ENCODE measurements at regions not wholly inside any gene's neighbourhood (a gene's known extent, or its start where the extent isn't known, plus 50 kb on each side); places are given as distances from the start of the nearest gene placed in this dataset.
"Not testable (repeated sequence)": the region's sequence is repeated elsewhere in the genome, so short reads cannot be mapped to it uniquely, and the experiment has no call there.

DNA sequence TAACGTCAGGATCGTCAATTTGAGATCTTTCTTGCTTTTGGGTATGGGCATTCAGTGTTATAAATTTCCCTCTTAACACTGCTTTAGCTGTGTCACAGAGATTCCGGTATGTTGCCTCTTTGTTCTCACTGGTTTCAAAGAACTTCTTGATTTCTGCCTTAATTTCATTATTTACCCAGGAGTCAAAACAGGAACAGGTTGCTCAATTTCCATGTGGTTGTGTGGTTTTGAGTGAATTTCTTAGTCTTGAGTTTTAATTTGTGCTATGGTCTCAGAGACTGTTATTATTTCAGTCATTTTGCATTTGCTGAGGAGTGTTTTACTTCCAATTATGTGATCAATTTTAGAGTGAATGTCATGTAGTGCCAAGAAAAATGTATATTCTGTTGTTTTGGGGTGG, 153.1 kb downstream of the PCDH17 start:
- no peak for DNase-seq

DNA sequence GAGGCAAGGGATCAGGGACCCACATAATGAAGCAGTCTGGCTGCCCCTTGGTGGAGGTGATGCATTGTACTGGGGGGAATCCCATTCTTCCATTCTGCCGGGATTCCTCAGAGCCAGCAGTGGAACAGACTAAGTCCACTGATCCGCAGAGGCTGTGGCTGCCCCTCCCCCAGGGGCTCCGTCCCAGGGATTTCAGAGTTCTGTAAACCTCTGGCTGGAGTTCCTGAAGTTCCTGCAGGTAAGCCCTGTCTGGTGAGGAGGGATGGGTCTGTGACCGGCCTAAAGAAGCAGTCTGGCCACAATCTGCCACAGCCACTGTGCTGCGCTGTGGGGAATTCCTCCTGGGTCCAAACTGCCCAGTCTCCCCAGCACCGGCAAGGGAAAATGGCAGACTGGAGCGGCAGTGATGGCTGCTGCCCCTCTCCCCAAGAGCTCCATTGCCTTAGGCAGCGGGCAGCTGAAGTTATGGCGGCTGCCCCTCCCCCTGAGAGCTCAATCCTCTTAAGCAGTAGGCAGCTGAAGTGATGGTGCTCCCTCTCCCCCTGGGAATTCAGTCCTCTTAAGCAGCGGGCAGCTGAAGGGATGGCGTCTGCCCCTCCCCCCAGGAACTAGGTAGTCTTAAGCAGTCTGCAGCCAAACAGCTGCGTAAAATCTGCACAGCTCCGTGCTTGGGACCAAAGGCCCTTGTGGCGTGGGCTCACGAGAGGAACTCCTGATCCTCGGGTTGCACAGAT, 155.7 kb downstream of the PCDH17 start:
- no peak for DNase-seq

DNA sequence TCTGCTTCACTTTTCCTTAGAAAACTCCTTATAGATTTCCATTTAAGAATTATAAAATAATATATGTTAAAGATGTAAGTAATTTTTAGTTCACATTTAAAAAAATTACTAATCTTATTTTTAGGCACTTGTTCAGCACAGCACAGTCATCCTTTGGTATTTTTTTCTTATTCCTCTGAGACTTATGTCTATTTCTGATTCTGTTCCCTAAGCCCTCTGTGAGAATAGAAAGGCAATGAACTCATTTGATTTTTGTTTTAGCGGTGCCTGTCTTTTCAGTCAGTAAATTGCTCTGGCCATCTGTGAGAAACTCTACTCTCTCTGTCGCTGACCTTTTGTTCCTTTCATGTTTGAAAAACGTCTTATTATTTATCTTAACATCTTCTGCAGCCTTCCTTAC, 168.1 kb downstream of the PCDH17 start:
- no peak for DNase-seq

DNA sequence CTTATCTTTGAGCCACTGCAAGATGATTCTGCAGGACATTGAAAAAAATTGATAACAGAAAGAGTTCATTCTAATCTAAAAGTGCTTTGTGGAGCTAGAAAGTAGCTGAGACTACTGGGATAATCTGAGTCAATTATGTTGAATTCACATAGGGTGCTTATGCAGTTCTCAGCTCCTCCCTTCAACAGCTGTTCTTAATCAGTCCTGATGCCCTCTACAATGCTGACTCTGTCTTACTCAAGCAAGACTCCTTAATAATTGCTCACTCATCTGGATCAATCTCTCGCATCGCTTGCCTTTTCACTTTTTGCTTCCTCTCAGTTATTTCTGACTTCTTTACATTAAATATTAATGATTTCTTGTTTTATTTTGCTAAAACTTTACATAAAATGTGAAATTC, 182.1 kb downstream of the PCDH17 start:
- DNase-seq, result no peak

DNA sequence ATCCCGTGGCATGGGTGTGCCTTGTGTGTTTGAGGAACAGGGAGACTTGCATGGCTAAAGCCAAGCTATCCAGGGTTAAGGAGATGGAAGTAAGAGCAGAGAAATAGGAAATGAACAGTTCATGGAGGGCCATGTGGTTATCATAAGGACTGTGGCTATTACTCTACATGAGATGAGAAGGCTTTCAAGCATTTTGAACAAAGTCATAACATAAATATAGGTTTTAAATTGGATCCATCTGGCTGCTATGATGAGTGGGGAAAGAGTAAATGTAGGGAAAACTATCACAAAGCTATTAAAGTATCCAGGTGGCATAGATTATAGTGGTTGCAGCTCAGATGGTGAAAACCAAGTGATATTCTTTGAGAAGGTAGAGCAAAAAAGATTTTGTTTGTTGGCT, 184.1 kb downstream of the PCDH17 start:
- DNase-seq, result no peak

DNA sequence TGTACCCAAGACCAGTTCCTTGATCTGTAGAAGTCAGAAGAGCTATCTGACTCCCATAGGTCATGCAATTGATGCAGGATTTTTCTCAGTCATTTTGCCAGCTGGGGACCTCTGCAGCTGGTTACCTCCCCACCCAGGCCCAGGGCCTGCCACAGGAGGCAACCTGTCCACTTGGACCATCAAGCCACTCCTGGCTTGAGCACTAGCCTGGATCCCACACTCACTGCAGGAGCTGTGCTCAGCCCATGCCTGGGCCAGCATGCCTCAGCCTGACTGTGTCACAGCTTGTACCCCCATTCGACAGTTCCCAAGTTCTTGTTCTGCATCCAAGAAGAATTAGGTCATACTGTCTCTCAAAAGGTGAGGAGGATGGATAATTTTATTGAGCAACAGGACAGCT, 189.4 kb downstream of the PCDH17 start:
- no peak for DNase-seq

DNA sequence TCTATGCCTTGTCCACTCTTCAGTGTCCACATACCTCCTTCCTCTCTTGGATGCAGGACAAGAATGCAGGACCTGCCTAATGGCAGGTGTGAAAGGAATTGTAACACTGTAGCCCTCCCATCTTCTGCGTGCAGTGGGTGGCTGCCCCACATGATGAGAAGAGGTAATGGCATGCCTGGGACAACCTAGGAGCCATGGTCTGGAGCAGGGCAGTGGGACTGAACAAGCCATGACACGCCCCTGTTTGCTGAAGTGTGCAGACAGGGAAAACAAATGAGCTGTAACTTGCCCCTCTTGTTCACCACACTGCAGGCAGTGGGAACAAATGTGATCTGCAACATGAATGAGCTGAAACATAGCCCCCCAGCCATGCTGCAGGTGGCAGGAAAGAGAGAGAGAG, 192.2 kb downstream of the PCDH17 start:
- DNase-seq, result no peak

DNA sequence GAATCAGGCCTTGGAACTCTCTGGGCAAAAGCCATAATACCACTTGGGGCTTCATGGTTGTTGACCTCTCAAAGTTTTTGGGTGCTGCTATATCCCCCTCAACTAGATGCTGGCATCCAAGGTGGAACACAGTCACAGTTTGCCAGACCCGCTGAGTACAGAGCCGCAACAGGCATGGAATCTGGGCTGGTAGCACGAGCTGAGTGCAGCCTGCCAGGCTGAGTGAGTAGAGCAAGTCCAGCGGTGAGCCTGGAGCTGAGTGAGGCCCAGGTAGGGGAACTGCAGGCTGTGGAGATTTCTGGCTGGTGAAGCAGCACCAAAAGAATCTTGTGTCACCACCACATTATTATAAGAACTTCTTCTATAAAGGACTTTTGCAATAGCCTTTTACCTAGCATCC, 192.6 kb downstream of the PCDH17 start:
- DNase-seq, result no peak

DNA sequence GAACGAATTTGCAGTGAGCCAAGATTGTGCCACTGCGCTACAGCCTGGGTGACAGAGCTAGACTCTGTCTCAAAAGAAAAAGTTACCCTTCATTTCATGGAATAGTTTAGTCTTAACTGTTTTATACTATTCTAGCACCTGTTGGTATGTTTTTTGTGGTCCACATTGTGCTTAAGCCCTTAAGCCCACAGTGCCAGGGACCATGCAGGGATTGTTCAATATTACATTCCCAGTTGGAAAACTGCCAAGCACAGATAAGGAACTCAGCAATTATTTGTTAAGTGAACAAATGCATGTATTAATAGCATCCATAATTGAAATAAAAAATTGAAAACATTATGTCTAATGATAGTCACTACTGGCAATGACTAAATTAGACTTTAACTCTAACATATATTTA, 193.5 kb downstream of the PCDH17 start:
- DNase-seq, result no peak

DNA sequence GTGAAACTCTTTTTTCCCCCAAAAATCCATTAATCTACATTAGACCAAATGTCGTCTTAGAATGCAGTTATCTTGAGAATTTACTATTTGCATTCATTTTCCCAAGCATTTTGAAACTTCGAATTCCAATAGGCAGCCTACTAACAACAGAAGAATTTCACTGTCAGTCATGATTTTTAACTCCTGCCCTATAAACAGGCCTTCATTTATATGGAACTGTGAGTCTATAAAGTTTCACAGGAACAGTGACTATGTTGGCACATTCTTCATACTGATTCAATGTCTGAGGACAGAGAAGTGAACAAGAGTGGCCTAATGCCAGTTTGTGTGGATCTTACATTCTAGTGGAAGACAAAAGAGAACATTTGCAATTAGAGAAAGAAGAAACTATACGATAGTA, 198.0 kb downstream of the PCDH17 start:
- no peak for DNase-seq

DNA sequence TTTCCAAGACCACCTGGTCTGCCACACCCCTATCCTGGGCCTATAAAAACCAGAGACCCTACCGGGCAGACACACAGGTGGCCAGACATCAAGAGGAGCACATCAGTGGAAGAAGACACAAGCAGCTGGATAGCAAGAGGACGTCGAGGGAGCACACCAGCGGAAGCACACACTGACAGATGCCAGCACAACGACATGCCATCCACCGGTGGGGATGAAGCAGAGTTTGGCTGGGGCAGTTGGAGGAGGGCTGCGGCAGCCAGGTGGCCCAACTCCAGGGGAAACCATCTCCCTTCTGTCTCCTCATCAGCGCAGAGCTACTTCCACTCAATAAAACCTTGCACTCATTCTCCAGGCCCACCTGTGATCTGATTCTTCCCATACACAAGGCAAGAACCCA, 200.6 kb downstream of the PCDH17 start:
- no peak for DNase-seq

DNA sequence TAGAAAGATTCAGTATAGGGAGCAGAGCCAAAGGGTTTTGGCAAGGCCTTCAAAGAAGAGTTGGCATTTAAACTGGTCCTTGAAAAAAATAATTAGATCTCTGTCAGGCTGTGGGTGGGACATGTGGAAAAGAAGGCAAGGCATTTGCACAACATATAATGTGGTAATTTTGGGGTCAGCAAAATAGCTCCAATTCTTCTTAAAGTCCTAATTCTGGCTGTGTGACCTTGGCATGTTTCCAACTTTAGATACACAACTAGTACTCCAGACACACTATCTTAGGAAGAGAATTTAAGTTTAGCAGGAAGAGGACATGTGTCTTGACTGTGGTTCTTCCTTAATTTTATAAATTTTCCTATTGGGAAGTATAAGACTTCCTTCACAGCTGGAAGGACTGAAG, 206.3 kb downstream of the PCDH17 start:
- DNase-seq, result no peak

DNA sequence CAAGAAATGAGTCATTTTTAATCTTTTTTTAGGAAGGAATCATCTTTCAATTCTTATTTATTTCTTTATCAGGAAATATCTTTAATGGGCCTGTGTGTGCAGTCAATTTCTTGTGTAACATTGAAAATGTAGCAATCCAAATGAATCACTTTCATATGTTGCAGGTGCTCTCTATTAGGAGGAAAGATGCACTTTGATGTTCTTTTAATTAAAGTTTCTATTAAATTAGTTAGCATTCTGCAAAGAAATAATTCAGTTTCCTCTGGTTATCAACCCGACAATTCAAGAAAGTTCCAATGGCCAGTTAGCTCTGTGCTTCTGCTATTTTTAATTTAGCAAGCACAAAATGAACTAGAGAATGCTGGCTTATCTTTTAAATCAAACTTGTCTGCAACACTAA, 212.0 kb downstream of the PCDH17 start:
- DNase-seq, result no peak

DNA sequence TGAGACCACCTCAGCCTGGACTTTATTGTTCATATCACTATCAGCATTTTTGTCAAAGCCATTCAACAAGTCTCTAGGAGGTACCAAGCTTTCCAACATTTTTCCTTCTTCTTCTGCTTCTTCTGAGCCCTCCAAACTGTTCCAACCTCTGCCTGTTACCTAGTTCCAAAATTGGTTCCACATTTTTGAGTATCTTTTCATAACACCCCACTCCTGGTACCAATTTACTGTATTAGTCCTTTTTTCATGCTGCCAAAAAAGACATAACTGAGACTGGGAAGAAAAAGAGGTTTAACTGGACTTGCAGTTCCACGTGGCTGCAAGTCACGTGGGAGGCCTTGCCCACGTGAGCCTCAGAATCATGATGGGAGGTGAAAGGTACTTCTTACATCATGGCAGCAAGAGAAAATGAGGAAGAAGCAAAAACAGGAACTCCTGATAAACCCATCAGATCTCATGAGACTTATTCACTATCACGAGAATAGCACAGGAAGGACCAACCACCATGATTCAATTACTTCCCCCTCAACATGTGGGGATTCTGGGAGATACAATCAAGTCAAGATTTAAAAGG, 215.1 kb downstream of the PCDH17 start:
- no peak for DNase-seq

DNA sequence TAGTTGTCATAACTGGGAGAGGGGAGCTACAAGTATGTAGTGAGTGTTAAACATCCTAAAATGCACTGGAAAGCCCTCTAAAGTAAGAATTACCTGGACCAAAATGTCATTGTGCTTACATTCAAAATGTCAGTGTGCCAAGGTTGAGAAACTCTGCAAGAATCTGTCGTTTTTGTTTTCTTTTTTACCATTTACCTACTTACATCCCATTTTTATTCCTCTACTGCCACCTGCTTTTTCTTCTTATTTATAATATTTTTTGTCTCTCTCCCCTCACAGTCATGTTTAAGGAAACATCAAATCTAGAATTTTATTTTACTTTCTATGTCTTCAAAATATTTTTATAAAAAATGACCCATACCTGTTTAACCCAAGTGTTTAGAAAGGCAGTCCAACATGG, 226.4 kb downstream of the PCDH17 start:
- DNase-seq, result no peak

DNA sequence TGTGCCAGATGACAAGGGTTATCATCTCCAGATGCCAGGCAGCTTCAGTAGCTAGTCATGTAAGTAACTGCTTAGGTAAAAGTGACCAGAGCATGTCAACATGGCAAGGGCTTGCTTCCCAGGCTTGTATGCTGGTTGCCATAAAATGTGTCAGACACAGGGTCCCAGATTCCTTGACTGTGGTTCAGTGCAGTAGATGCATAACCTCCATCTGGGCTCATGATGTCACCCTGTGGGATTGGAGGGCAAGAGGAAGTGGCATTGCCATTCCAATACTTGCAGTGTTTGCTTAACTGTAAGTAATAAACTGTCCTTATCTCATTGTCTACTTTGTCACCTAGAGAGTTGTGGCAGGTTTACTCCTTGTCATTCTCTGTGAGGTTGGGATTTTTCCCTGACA, 226.8 kb downstream of the PCDH17 start:
- no peak for DNase-seq

DNA sequence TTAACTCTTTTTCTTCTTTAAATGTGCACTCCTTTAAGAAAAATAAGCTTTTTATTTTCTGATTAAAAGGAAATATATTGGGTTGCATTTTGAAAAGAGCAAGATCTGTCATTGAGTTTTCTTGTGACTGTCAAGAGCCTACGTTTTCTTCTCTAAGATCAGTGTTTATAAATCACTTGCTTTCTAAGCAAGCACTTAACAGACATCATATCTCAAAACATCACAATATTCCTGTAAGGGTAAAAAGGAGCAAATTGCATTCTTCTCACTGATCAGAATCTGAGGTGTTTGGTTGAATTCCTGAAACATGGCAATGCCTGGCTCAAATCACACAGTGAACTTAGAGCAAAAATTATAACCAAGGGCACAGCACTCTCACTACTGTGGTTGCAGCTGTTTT, 231.3 kb downstream of the PCDH17 start:
- DNase-seq, result no peak

DNA sequence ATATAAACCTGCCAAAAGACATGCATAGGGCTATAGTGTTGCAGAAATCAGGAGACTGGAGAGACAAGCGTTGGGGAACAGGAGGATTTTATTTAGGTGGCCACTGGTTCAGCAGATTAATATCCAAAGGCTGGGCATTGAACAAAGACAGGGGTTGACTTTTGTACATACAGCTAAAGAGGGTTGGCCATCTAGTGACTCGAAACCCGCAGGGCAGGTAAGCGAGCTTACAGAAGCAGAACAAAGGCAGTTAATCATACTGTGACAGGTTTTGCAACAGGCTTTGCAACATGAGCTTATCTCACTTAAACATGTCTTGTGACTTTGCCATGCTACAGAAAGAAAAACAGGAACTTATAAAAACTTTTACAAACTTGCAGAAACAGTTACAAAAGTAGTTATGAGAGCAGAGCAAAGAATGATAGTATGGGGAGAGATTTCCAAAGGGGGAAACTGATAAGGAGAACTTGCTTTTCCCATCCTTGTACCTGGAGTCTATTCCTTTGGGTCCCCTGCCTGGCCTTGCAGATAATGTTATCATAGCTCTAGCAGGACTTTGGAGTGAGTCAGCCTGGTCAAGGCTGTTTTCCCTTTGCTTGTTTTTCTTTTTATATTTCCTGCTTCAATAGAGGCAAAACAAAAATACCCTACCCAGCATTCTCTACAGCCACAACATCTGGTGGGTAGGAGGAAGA, 234.2 kb downstream of the PCDH17 start:
- DNase-seq, result no peak

DNA sequence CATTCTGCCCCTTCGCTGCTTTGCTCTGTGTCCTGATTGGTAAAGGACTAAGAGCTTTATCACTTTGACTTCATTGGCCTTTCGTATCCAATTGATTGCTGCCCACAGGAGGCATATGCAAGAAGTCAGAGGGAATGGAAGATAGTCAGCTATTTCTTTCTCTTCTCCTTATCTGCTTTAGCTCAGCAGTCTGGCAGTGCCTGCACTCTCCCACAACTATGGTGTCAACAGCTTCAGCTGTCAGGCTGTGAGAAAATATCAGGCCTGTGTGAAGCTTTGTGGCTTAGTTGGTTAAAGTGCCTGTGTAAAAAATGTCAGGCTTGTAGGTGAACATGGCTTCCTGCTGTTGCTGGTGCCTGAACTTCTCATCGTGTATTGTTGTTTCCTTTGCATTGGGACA, 243.0 kb downstream of the PCDH17 start:
- DNase-seq, result no peak

DNA sequence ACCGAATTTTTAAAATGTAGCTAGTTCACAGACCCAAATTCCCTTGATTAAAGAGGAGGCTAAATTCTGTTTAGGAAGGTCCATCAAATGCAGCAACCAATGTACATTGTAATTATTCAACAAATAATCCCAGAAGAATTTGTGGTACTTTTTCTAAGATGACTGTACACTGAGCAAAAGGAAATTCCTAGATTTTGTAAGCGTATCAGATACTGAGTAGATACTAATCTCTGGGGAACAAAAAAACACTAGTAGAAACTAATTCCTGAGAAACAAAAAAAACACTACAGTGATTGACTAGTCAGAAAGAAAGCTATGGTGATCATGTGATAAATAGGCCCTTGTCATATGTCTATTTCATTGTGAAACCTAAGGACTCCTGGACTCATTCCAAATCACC, 246.1 kb downstream of the PCDH17 start:
- DNase-seq, result no peak

DNA sequence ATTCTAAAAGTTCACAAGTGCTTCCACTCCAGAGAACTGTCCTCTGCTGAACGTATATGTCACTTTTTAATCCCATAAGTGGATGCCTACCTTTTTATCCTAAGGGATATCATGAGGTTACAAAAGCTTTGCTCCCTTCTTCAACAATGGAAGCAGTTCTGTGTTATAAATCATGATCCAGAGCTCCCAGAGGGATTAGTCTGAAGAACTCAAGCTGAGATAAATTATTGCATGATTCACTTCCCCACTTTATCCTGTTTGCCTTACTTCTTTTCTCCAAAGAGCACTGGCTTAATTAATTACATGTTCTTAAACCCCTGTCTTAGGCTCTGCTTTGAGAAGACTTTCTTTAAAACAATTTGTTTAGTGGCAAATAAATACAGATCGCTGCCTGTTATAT, 246.7 kb downstream of the PCDH17 start:
- DNase-seq, result no peak

DNA sequence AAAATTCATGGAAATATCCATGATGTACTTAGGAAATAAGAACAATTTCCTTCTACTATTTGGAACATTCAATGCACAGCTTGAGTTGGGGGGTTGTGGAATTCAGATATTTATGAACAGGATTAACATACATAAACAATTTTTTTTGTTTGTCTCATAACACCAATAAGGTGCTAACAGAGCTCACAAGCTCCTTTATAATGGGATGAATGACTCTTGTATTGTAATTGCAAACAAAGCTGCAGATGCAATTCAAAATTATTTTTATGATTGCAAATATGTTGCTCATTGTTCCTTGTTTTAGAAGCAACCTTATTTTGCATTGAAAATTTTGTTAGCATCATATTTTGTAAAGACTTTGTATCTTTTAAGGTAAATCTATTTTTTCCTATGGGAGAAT, 265.7 kb downstream of the PCDH17 start:
- DNase-seq, result no peak

DNA sequence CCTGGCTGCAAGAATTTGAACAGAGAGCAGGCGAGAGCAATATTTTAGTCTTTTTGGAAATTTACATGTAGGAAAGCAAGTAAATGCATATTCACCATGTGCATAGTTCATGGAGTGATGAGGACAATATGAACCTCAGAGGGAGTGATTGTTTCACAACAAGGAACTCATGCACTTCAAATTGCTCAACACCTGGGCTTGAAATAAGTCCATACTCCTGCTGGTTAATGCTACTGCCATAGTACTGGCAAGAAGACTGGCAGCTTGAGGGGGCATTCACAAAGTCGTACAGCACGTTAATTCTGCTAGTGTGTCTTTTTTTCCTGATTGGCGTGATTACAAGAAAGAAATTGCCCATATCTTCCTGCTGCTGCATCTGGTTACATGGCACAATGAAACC, 267.6 kb downstream of the PCDH17 start:
- DNase-seq, result no peak

DNA sequence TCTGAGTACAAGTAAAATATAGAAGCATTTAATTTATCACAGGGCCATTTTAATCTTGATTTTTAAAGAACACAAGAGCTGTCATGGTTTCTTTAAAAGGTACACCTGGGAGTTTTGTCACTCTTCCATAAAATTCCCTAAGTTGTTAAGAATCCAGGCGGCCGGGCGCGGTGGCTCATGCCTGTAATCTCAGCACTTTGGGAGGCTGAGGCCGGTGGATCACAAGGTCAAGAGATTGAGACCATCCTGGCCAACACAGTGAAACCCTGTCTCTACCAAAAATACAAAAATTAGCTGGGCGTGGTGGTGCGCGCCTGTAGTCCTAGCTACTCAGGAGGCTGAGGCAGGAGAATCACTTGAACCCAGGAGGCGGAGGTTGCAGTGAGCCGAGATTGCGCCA, 278.3 kb downstream of the PCDH17 start:
- not testable (repeated sequence) for DNase-seq

DNA sequence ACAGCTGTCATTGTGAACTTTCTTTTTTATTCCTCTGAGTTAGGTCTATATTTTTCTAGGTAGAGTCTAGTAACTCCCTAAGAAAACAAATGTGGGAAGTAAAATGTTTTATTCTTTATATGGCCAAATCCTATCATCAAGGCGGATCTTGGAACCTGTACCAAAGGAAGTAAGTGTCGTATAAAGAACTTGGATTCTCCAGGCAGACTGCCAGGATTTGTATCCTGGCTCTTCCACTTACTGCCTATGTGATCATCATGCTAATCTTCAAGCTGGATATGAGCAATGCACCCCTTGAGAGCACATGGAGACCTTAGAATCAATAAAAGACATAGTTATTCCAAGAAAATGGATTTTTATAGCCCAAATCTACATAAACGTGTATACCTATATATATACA, 286.5 kb downstream of the PCDH17 start:
- DNase-seq, result no peak
